CD4-positive, alpha-beta T cell (primary cell): ENCODE measurements at regions not wholly inside any gene's neighbourhood (a gene's known extent, or its start where the extent isn't known, plus 50 kb on each side); places are given as distances from the start of the nearest gene placed in this dataset.

ENCODE experiments used
- ATAC-seq: fragments of 200-7000 bp; cut with Tn5 transposase; one replicate; pipeline ENCODE4 v1.10.0; 2022; ENCODE audit warnings: mild to moderate bottlenecking; ENCODE audit not compliant: poor library complexity
- CTCF ChIA-PET: fragments of 350-600 bp; sonication (Branson Sonifier 250); formaldehyde crosslinking; loops from one replicate; lab custom pipeline; 2021; ENCODE audit warnings: antibody characterized with exemption, inconsistent platforms; lab: Charles Lee
- POLR2A ChIA-PET: fragments of 350-600 bp; sonication (Branson Sonifier 250); formaldehyde crosslinking; loops from one replicate; lab custom pipeline; 2021; ENCODE audit warnings: antibody characterized with exemption, inconsistent platforms; lab: Charles Lee
- DNase-seq, 14 experiments: peaks; one replicate each; pipeline ENCODE4 v3.0.0-alpha.2; 2013 to 2020; ENCODE audit warnings: mixed read lengths in 2 of 14
- H3K27ac ChIP-seq, 2 donors: one replicate each; pipeline versions ENCODE4 v1.5.1 to v1.7.0; 2013; ENCODE audit warnings: low read length in 2 of 2, low read depth in 1 of 2, mild to moderate bottlenecking in 1 of 2
- H3K27me3 ChIP-seq, 2 experiments: 1 replicate in 1 of 2; 2 replicates in 1 of 2; pipeline versions ENCODE4 v1.6.1 to v1.7.0; 2013; ENCODE audit warnings: low read length in 2 of 2, control low read depth in 1 of 2, mild to moderate bottlenecking in 1 of 2, moderate library complexity in 1 of 2; ENCODE audit not compliant: insufficient read depth in 2 of 2, control insufficient read depth in 1 of 2
- H3K36me3 ChIP-seq: one replicate; pipeline ENCODE4 v1.6.1; 2013; ENCODE audit warnings: low read length, control low read depth; ENCODE audit not compliant: insufficient read depth
- H3K4me1 ChIP-seq: one replicate; pipeline ENCODE4 v1.6.1; 2013; ENCODE audit warnings: low read length, control low read depth; ENCODE audit not compliant: insufficient read depth
- H3K4me3 ChIP-seq: one replicate; pipeline ENCODE4 v1.5.1; 2013; ENCODE audit warnings: mild to moderate bottlenecking, low read length, moderate library complexity
- H3K9me3 ChIP-seq, 2 experiments: 1 replicate in 1 of 2; 2 replicates in 1 of 2; pipeline versions ENCODE4 v1.6.1 to v1.7.0; 2013; ENCODE audit warnings: low read length in 2 of 2, mild to moderate bottlenecking in 2 of 2, control low read depth in 1 of 2, moderate library complexity in 1 of 2; ENCODE audit not compliant: control insufficient read depth in 1 of 2, insufficient read depth in 1 of 2
- H3K27ac Mint-ChIP-seq: one replicate; pipeline ENCODE4 v1.8.0; 2020; ENCODE audit warnings: mixed read lengths
- H3K27me3 Mint-ChIP-seq: one replicate; pipeline ENCODE4 v1.8.0; 2021; ENCODE audit warnings: mixed read lengths
- H3K36me3 Mint-ChIP-seq: one replicate; pipeline ENCODE4 v1.8.0; 2021; ENCODE audit warnings: low read depth, mixed read lengths
- H3K4me1 Mint-ChIP-seq: one replicate; pipeline ENCODE4 v1.8.0; 2021; ENCODE audit warnings: low read depth, mixed read lengths
- H3K4me3 Mint-ChIP-seq: one replicate; pipeline ENCODE4 v1.8.0; 2020; ENCODE audit warnings: mild to moderate bottlenecking, mixed read lengths
- H3K9me3 Mint-ChIP-seq: one replicate; pipeline ENCODE4 v1.8.0; 2020; ENCODE audit warnings: mixed read lengths
- intact Hi-C, 2 experiments: fragments of 100-400 bp; cut with DNase I in 1 of 2; cut with micrococcal nuclease in 1 of 2; formaldehyde crosslinking; loops; one replicate each; pipeline versions ENCODE4 v1.15.1 to v1.9.0; 2023 to 2025; cut with DNase I, micrococcal nuclease
- TF ChIP-seq, protein P1 (sequence below): fragments of 200-600 bp; IDR thresholded peaks from one replicate; pipeline ENCODE4 v1.8.0; 2022; ENCODE audit warnings: antibody characterized with exemption, mild to moderate bottlenecking

GRCh38 chr12:115873451-115874082, 403.9 kb downstream of the MED13L start:
- peaks cover 62% of the 10 kb centered on the region for H3K27me3 Mint-ChIP-seq
- no peaks in the 10 kb centered on the region for H3K4me1 Mint-ChIP-seq
- intact Hi-C loops: no loop called here
- ChIA-PET POLR2A (no interaction called here), CTCF (no interaction called here)
- DNase-seq: no peak
- no peak overlapping the region for H3K4me3 Mint-ChIP-seq
- Histone ChIP-seq H3K27me3 (peaks cover 7 to 25% of the 10 kb centered on the region in 2 experiments), H3K4me3 (no peak overlapping the region), H3K27ac (no peak overlapping the region), H3K4me1 (no peaks in the 10 kb centered on the region), H3K9me3 (no peaks in the 10 kb centered on the region), H3K36me3 (no peaks in the 10 kb centered on the region)
- H3K36me3 Mint-ChIP-seq: no peaks in the 10 kb centered on the region
- H3K9me3 Mint-ChIP-seq: peaks cover 2% of the 10 kb centered on the region
- TF ChIP-seq, protein P1, sequence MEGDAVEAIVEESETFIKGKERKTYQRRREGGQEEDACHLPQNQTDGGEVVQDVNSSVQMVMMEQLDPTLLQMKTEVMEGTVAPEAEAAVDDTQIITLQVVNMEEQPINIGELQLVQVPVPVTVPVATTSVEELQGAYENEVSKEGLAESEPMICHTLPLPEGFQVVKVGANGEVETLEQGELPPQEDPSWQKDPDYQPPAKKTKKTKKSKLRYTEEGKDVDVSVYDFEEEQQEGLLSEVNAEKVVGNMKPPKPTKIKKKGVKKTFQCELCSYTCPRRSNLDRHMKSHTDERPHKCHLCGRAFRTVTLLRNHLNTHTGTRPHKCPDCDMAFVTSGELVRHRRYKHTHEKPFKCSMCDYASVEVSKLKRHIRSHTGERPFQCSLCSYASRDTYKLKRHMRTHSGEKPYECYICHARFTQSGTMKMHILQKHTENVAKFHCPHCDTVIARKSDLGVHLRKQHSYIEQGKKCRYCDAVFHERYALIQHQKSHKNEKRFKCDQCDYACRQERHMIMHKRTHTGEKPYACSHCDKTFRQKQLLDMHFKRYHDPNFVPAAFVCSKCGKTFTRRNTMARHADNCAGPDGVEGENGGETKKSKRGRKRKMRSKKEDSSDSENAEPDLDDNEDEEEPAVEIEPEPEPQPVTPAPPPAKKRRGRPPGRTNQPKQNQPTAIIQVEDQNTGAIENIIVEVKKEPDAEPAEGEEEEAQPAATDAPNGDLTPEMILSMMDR: no peak
- ATAC-seq: no peak
- no peak overlapping the region for H3K27ac Mint-ChIP-seq

- no peaks in the 10 kb centered on the region for H3K9me3 ChIP-seq
- H3K4me1 ChIP-seq: no peaks in the 10 kb centered on the region
- no peaks in the 10 kb centered on the region for H3K4me1 Mint-ChIP-seq
- H3K4me3 Mint-ChIP-seq: no peak overlapping the region
- ChIA-PET CTCF (no interaction called here), POLR2A (no interaction called here)
- intact Hi-C loops: no loop called here
- no peaks in the 10 kb centered on the region for H3K36me3 ChIP-seq
- no peak for ATAC-seq
- no peak overlapping the region for H3K27ac ChIP-seq
- peaks cover 66% of the 10 kb centered on the region for H3K27me3 Mint-ChIP-seq
- H3K27me3 ChIP-seq: peaks cover 7 to 25% of the 10 kb centered on the region in 2 experiments
- no peak overlapping the region for H3K27ac Mint-ChIP-seq
- peaks cover 2% of the 10 kb centered on the region for H3K9me3 Mint-ChIP-seq
- H3K36me3 Mint-ChIP-seq: no peaks in the 10 kb centered on the region
- no peak overlapping the region for H3K4me3 ChIP-seq
- no peak for DNase-seq
- TF ChIP-seq, protein P1: no peak
Observed at GRCh38 chr12:115872919-115873357, 404.6 kb downstream of the MED13L start.

DNA sequence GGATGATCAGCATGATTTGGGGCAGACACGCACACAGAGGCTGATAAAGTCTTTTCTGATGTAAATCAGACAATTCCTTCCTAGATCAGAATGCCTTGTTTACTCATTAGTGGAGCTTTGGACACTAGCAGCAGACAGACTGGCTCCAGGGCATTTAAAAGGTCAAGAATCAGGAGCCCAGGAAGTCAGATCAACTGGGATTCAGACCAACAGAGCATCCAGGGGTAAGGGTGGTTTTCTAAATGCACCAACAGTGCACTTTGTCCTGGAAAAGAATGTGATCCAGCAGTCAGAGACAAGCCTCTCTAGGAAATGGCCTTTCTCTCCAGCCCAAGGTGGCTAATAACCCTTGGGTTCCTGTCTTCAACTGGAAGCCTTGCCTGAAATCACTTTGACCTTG, 405.3 kb downstream of the MED13L start:
- intact Hi-C loops: no loop called here

More for the DNA sequence above, 405.3 kb downstream of the MED13L start:
- no peaks in the 10 kb centered on the region for H3K9me3 ChIP-seq
- Mint-ChIP-seq H3K36me3 (no peaks in the 10 kb centered on the region), H3K27me3 (peaks cover 66% of the 10 kb centered on the region), H3K27ac (no peak overlapping the region), H3K9me3 (peaks cover 2% of the 10 kb centered on the region), H3K4me1 (no peaks in the 10 kb centered on the region), H3K4me3 (no peak overlapping the region)
- CTCF ChIA-PET: no interaction called here
- ATAC-seq: no peak
- H3K27ac ChIP-seq: no peak overlapping the region
- no peak overlapping the region for H3K4me3 ChIP-seq
- POLR2A ChIA-PET: no interaction called here
- peaks cover 7 to 25% of the 10 kb centered on the region in 2 experiments for H3K27me3 ChIP-seq
- TF ChIP-seq, protein P1: no peak
- no peaks in the 10 kb centered on the region for H3K4me1 ChIP-seq
- DNase-seq: no peak
- no peaks in the 10 kb centered on the region for H3K36me3 ChIP-seq
